ENCODE measurements at regions not wholly inside any gene's neighbourhood (a gene's known extent, or its start where the extent isn't known, plus 50 kb on each side); places are given as distances from the start of the nearest gene placed in this dataset.
"Not testable (repeated sequence)": the region's sequence is repeated elsewhere in the genome, so short reads cannot be mapped to it uniquely, and the experiment has no call there.

DNA sequence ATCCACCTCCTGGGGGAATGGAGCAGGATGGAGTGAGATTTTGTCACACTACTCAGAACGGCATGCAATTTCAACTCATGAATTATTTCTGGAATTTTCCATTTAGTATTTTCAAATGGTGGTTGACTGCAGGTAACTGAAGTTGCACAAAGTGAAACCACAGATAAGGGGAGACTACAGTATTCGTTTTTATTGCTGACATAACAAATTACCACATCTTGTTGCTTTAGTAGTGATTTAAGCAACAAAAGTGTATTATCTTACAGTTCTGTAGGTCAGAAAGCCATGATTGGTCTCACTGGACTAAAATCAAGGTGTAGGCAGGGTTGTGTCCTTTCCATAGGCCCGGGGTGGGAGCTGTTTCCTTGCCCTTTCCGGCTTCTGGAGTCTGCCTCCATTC lies 133.4 kb upstream of the B3GAT2 start:
- no peak overlapping the region for H3K27ac Mint-ChIP-seq
- H3K9me3 ChIP-seq (ENCODE audit: control insufficient read depth, low read length), result peaks cover 11% of the 10 kb centered on the region
- no peaks in the 10 kb centered on the region for H3K4me1 ChIP-seq (ENCODE audit: control insufficient read depth, insufficient read depth, low read length)
- no peaks in the 10 kb centered on the region for H3K9me3 Mint-ChIP-seq
- H3K36me3 Mint-ChIP-seq (ENCODE audit: low read depth), result no peaks in the 10 kb centered on the region
- H3K4me3 ChIP-seq (ENCODE audit: low read length), result no peak overlapping the region
- H3K27me3 Mint-ChIP-seq (ENCODE audit: insufficient read depth), result peaks cover 12% of the 10 kb centered on the region
- no peak overlapping the region for H3K9ac ChIP-seq (ENCODE audit: extremely low read depth, low read length, poor library complexity, severe bottlenecking)
- H3K4me3 Mint-ChIP-seq, result no peak overlapping the region
- no peak overlapping the region for H3K27ac ChIP-seq (ENCODE audit: low read depth, low read length)
- no peaks in the 10 kb centered on the region for H3K4me1 Mint-ChIP-seq
- DNase-seq, result no peak
- TF ChIP-seq CTCF (conservative IDR thresholded peaks at IDR 0.05), result no peak
- WGBS, 2 experiments (ENCODE audit: insufficient coverage in 1 of 2, insufficient read length in 1 of 2), result 86 to 94% methylated on average over 1 to 4 of the region's 4 CpGs
- H3K27me3 ChIP-seq (ENCODE audit: control insufficient read depth, insufficient read depth, low read length, poor library complexity, severe bottlenecking), result peaks cover 69% of the 10 kb centered on the region
- no peaks in the 10 kb centered on the region for H3K36me3 ChIP-seq (ENCODE audit: control insufficient read depth, insufficient read depth, low read length)

DNA sequence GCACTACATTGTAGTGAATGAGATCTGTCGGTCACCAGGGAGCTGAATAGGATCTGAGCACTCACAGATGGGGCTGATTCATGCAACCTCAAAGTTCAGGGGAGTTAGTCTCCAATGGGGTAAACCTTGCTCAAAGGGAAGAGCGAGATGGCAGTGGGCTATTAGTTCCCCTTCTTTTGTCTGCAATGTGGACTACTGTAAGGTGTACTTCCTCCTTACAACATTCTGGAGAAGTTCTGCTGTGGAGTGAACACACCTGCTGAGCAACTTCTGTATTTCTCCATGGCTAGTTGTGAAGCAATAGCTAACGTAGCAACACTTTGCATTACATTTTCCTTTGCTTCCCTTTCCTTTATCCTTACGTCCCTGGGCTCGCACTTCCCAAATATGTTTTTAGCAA lies 134.3 kb upstream of the B3GAT2 start:
- H3K4me3 ChIP-seq (ENCODE audit: low read length), result no peak overlapping the region
- H3K4me3 Mint-ChIP-seq, result no peak overlapping the region
- no peaks in the 10 kb centered on the region for H3K36me3 ChIP-seq (ENCODE audit: control insufficient read depth, insufficient read depth, low read length)
- DNase-seq, result no peak
- H3K27ac ChIP-seq (ENCODE audit: low read depth, low read length), result no peak overlapping the region
- H3K36me3 Mint-ChIP-seq (ENCODE audit: low read depth), result no peaks in the 10 kb centered on the region
- H3K27me3 ChIP-seq (ENCODE audit: control insufficient read depth, insufficient read depth, low read length, poor library complexity, severe bottlenecking), result peaks cover 59% of the 10 kb centered on the region
- no peaks in the 10 kb centered on the region for H3K4me1 ChIP-seq (ENCODE audit: control insufficient read depth, insufficient read depth, low read length)
- no peak overlapping the region for H3K9ac ChIP-seq (ENCODE audit: extremely low read depth, low read length, poor library complexity, severe bottlenecking)
- peaks cover 10% of the 10 kb centered on the region for H3K27me3 Mint-ChIP-seq (ENCODE audit: insufficient read depth)
- H3K27ac Mint-ChIP-seq, result no peak overlapping the region
- no peak for TF ChIP-seq CTCF (conservative IDR thresholded peaks at IDR 0.05)
- peaks cover 11% of the 10 kb centered on the region for H3K9me3 ChIP-seq (ENCODE audit: control insufficient read depth, low read length)
- WGBS, 2 experiments (ENCODE audit: insufficient coverage in 1 of 2, insufficient read length in 1 of 2), result 83 to 84% methylated on average over 4 to 5 of the region's 5 CpGs
- H3K9me3 Mint-ChIP-seq, result no peaks in the 10 kb centered on the region
- H3K4me1 Mint-ChIP-seq, result no peaks in the 10 kb centered on the region

GRCh38 chr6:71091956-71092355 lies 135.1 kb upstream of the B3GAT2 start:
- H3K27ac ChIP-seq (ENCODE audit: low read depth, low read length), result no peak overlapping the region
- no peak for DNase-seq
- Mint-ChIP-seq H3K4me3 (no peak overlapping the region), H3K27ac (no peak overlapping the region), H3K9me3 (peaks cover 2% of the 10 kb centered on the region), H3K27me3 (ENCODE audit: insufficient read depth) (peaks cover 9% of the 10 kb centered on the region), H3K36me3 (ENCODE audit: low read depth) (no peaks in the 10 kb centered on the region), H3K4me1 (no peaks in the 10 kb centered on the region)
- no peak overlapping the region for H3K9ac ChIP-seq (ENCODE audit: extremely low read depth, low read length, poor library complexity, severe bottlenecking)
- H3K27me3 ChIP-seq (ENCODE audit: control insufficient read depth, insufficient read depth, low read length, poor library complexity, severe bottlenecking), result peaks cover 52% of the 10 kb centered on the region
- H3K4me1 ChIP-seq (ENCODE audit: control insufficient read depth, insufficient read depth, low read length), result no peaks in the 10 kb centered on the region
- peaks cover 11% of the 10 kb centered on the region for H3K9me3 ChIP-seq (ENCODE audit: control insufficient read depth, low read length)
- H3K4me3 ChIP-seq (ENCODE audit: low read length), result no peak overlapping the region
- no peaks in the 10 kb centered on the region for H3K36me3 ChIP-seq (ENCODE audit: control insufficient read depth, insufficient read depth, low read length)
- 60% methylated on average over 1 of the region's 1 CpG; no CpG with 5 or more reads in 1 of the 2 experiments for WGBS, 2 experiments (ENCODE audit: insufficient coverage in 1 of 2, insufficient read length in 1 of 2)
- no peak for TF ChIP-seq CTCF (conservative IDR thresholded peaks at IDR 0.05)

DNA sequence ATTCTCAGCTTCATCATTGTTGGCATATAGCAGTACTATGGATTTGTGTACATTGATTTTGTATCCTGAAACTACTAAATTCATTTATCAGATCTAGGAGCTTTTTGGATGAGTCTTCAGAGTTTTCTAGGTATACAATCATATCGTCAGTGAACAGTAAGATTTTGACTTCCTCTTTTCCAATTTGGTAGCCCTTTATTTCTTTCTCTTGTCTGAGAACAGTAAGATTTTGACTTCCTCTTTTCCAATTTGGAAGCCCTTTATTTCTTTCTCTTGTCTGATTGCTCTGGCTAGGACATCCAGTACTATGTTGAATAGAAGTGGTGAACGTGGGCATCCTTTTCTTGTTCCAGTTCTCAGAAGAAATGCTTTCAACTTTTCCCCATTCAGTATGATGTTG lies 140.4 kb upstream of the B3GAT2 start:
- WGBS, 2 experiments (ENCODE audit: insufficient coverage in 1 of 2, insufficient read length in 1 of 2), result 93 to 94% methylated on average over 1 of the region's 2 CpGs
- not testable (repeated sequence) for H3K27me3 Mint-ChIP-seq (ENCODE audit: insufficient read depth)

More for the DNA sequence above, 140.4 kb upstream of the B3GAT2 start:
- not testable (repeated sequence) for H3K36me3 Mint-ChIP-seq (ENCODE audit: low read depth); H3K4me3 ChIP-seq (ENCODE audit: low read length); DNase-seq; H3K4me1 ChIP-seq (ENCODE audit: control insufficient read depth, insufficient read depth, low read length); H3K9ac ChIP-seq (ENCODE audit: extremely low read depth, low read length, poor library complexity, severe bottlenecking); H3K27ac ChIP-seq (ENCODE audit: low read depth, low read length); H3K4me3 Mint-ChIP-seq; H3K4me1 Mint-ChIP-seq; H3K27ac Mint-ChIP-seq; H3K36me3 ChIP-seq (ENCODE audit: control insufficient read depth, insufficient read depth, low read length)
- peaks cover 18% of the 10 kb centered on the region for H3K9me3 Mint-ChIP-seq
- Histone ChIP-seq H3K9me3 (ENCODE audit: control insufficient read depth, low read length) (peaks cover 12% of the 10 kb centered on the region), H3K27me3 (ENCODE audit: control insufficient read depth, insufficient read depth, low read length, poor library complexity, severe bottlenecking) (peaks cover 13% of the 10 kb centered on the region)

All from endodermal cell (in vitro differentiated cells).